ENCODE measurements at regions not wholly inside any gene's neighbourhood (a gene's known extent, or its start where the extent isn't known, plus 50 kb on each side); places are given as distances from the start of the nearest gene placed in this dataset.

- Mint-ChIP-seq H3K27me3 (ENCODE audit: unreplicated experiment) (no peaks in the 10 kb centered on the region), H3K36me3 (ENCODE audit: low read depth, unreplicated experiment) (no peaks in the 10 kb centered on the region), H3K4me1 (ENCODE audit: unreplicated experiment) (no peaks in the 10 kb centered on the region), H3K4me3 (ENCODE audit: unreplicated experiment) (no peak overlapping the region), H3K27ac (ENCODE audit: unreplicated experiment) (no peak overlapping the region), H3K9me3 (ENCODE audit: unreplicated experiment) (no peaks in the 10 kb centered on the region)
- DNase-seq (ENCODE audit: low spot score): no peak
- no peak for TF ChIP-seq CTCF (IDR thresholded peaks at IDR 0.05; ENCODE audit: unreplicated experiment)
Measured at GRCh38 chr2:13638181-13638580, 921.4 kb downstream of the TRIB2 start.

GRCh38 chr2:13649918-13650317 is 933.2 kb downstream of the TRIB2 start:
- Mint-ChIP-seq H3K36me3 (ENCODE audit: low read depth, unreplicated experiment) (no peaks in the 10 kb centered on the region), H3K4me1 (ENCODE audit: unreplicated experiment) (peaks cover 13% of the 10 kb centered on the region), H3K4me3 (ENCODE audit: unreplicated experiment) (no peak overlapping the region), H3K27me3 (ENCODE audit: unreplicated experiment) (no peaks in the 10 kb centered on the region), H3K27ac (ENCODE audit: unreplicated experiment) (no peak overlapping the region), H3K9me3 (ENCODE audit: unreplicated experiment) (no peaks in the 10 kb centered on the region)
- TF ChIP-seq CTCF (IDR thresholded peaks at IDR 0.05; ENCODE audit: unreplicated experiment): no peak
- no peak for DNase-seq (ENCODE audit: low spot score)

- Mint-ChIP-seq H3K4me3 (ENCODE audit: unreplicated experiment) (no peak overlapping the region), H3K9me3 (ENCODE audit: unreplicated experiment) (no peaks in the 10 kb centered on the region), H3K27ac (ENCODE audit: unreplicated experiment) (no peak overlapping the region), H3K36me3 (ENCODE audit: low read depth, unreplicated experiment) (no peaks in the 10 kb centered on the region), H3K27me3 (ENCODE audit: unreplicated experiment) (no peaks in the 10 kb centered on the region), H3K4me1 (ENCODE audit: unreplicated experiment) (peaks cover 13% of the 10 kb centered on the region)
- TF ChIP-seq CTCF (IDR thresholded peaks at IDR 0.05; ENCODE audit: unreplicated experiment): no peak
- no peak for DNase-seq (ENCODE audit: low spot score)
Measured at GRCh38 chr2:13650586-13651180, 933.9 kb downstream of the TRIB2 start.

GRCh38 chr2:13651684-13652131 is 935.0 kb downstream of the TRIB2 start:
- Mint-ChIP-seq H3K27me3 (ENCODE audit: unreplicated experiment) (no peaks in the 10 kb centered on the region), H3K27ac (ENCODE audit: unreplicated experiment) (no peak overlapping the region), H3K9me3 (ENCODE audit: unreplicated experiment) (no peaks in the 10 kb centered on the region), H3K36me3 (ENCODE audit: low read depth, unreplicated experiment) (no peaks in the 10 kb centered on the region), H3K4me3 (ENCODE audit: unreplicated experiment) (no peak overlapping the region), H3K4me1 (ENCODE audit: unreplicated experiment) (peaks cover 13% of the 10 kb centered on the region)
- no peak for TF ChIP-seq CTCF (IDR thresholded peaks at IDR 0.05; ENCODE audit: unreplicated experiment)
- DNase-seq (ENCODE audit: low spot score): no peak

GRCh38 chr2:13652531-13653313 is 936.0 kb downstream of the TRIB2 start:
- DNase-seq (ENCODE audit: low spot score): no peak
- Mint-ChIP-seq H3K27ac (ENCODE audit: unreplicated experiment) (no peak overlapping the region), H3K4me1 (ENCODE audit: unreplicated experiment) (peaks cover 13% of the 10 kb centered on the region), H3K4me3 (ENCODE audit: unreplicated experiment) (no peak overlapping the region), H3K9me3 (ENCODE audit: unreplicated experiment) (no peaks in the 10 kb centered on the region), H3K36me3 (ENCODE audit: low read depth, unreplicated experiment) (no peaks in the 10 kb centered on the region), H3K27me3 (ENCODE audit: unreplicated experiment) (no peaks in the 10 kb centered on the region)
- TF ChIP-seq CTCF (IDR thresholded peaks at IDR 0.05; ENCODE audit: unreplicated experiment): no peak
